ENCODE measurements at regions not wholly inside any gene's neighbourhood (a gene's known extent, or its start where the extent isn't known, plus 50 kb on each side); places are given as distances from the start of the nearest gene placed in this dataset.

Small RNA genes lying in the stretch of these regions (small RNA-seq; reads per million reads assigned to genes)
- 0 reads per million in 3 experiments for gene RNU6-420P (ENCODE audit: insufficient read depth in 2 of 3, insufficient read length in 3 of 3, low read depth in 2 of 3, low replicate concordance in 1 of 3)
